Activated T-helper 1 cell treated with anti-CD3 and anti-CD28 coated beads, Interleukin-12 subunit alpha, Interleukin-12 subunit beta, Interleukin-2, Interleukin-4 antibody, amounts not matched to agents 30 ng/mL and 10 ng/mL and 1 ng/mL, durations not matched to agents 14 hours and 24 hours and 36 hours (primary cell): ENCODE measurements at regions not wholly inside any gene's neighbourhood (a gene's known extent, or its start where the extent isn't known, plus 50 kb on each side); places are given as distances from the start of the nearest gene placed in this dataset.

Experiments used
- DNase-seq: peaks from one replicate; pipeline ENCODE4 v3.0.0; 2021; ENCODE audit warnings: low spot score
- H3K27ac Mint-ChIP-seq: one replicate; pipeline ENCODE4 v1.8.0; 2021; ENCODE audit warnings: mild to moderate bottlenecking, mixed read lengths
- H3K27me3 Mint-ChIP-seq: one replicate; pipeline ENCODE4 v1.8.0; 2022; ENCODE audit warnings: mild to moderate bottlenecking, moderate library complexity, mixed read lengths; ENCODE audit not compliant: insufficient read depth
- H3K36me3 Mint-ChIP-seq: one replicate; pipeline ENCODE4 v1.8.0; 2021; ENCODE audit warnings: low read depth, mixed read lengths
- H3K4me1 Mint-ChIP-seq: one replicate; pipeline ENCODE4 v1.8.0; 2021; ENCODE audit warnings: low read depth, mixed read lengths
- H3K4me3 Mint-ChIP-seq: one replicate; pipeline ENCODE4 v1.8.0; 2021; ENCODE audit warnings: mild to moderate bottlenecking, moderate library complexity, mixed read lengths
- H3K9me3 Mint-ChIP-seq: one replicate; pipeline ENCODE4 v1.8.0; 2021; ENCODE audit warnings: mixed read lengths
- intact Hi-C: fragments of 100-400 bp; cut with micrococcal nuclease; formaldehyde crosslinking; loops from one replicate; pipeline ENCODE4 v1.15.1; 2024

- H3K27me3 Mint-ChIP-seq = no peaks in the 10 kb centered on the region
- no peak for DNase-seq
- no peaks in the 10 kb centered on the region for H3K4me1 Mint-ChIP-seq
- H3K9me3 Mint-ChIP-seq = no peaks in the 10 kb centered on the region
- H3K27ac Mint-ChIP-seq = no peak overlapping the region
- intact Hi-C loops = no loop called here
- H3K4me3 Mint-ChIP-seq = no peak overlapping the region
- no peaks in the 10 kb centered on the region for H3K36me3 Mint-ChIP-seq
These were observed 967.1 kb downstream of the BRD1 start for GRCh38 chr22:48860557-48860956.

GRCh38 chr22:48858856-48859255, 968.8 kb downstream of the BRD1 start:
- Mint-ChIP-seq H3K27ac (no peak overlapping the region), H3K9me3 (no peaks in the 10 kb centered on the region), H3K4me1 (no peaks in the 10 kb centered on the region), H3K4me3 (no peak overlapping the region), H3K27me3 (no peaks in the 10 kb centered on the region), H3K36me3 (no peaks in the 10 kb centered on the region)
- DNase-seq = no peak
- intact Hi-C loops = no loop called here

- intact Hi-C loops = no loop called here
- no peaks in the 10 kb centered on the region for H3K9me3 Mint-ChIP-seq
- no peak for DNase-seq
These were observed 969.6 kb downstream of the BRD1 start for GRCh38 chr22:48858121-48858520.

DNA sequence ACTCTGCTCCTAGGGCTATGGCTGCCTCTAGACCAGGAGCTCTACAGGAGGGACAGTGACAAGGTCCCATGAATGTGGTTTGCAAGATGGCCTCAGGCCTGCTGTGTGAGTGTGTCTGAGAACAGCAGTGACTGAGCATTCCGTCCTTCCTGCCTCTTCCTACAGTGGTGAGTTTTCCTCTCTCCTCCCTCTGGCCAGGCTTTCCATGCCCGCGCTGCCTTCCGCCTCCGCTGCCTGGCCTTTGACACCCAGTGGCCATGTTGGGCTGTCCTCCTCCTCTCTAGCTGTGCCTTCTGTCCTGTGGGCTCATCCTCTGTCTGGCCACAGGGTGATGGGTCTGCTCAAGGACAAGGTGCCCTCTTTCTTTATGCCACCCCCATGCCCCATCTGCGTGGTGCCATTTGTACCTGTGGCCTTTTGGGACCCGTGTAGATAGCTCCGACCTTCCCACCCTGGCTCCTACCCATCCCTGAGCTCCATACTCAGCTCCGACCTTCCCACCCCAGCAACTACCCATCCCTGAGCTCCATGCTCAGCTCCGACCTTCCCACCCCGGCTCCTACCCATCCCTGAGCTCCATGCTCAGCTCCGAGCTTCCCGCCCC, 970.4 kb downstream of the BRD1 start:
- H3K27me3 Mint-ChIP-seq = no peaks in the 10 kb centered on the region

More at GRCh38 chr22:48858121-48858520, 969.6 kb downstream of the BRD1 start:
- H3K27ac Mint-ChIP-seq = no peak overlapping the region
- H3K36me3 Mint-ChIP-seq = no peaks in the 10 kb centered on the region
- H3K4me3 Mint-ChIP-seq = no peak overlapping the region
- H3K27me3 Mint-ChIP-seq = no peaks in the 10 kb centered on the region
- no peaks in the 10 kb centered on the region for H3K4me1 Mint-ChIP-seq

GRCh38 chr22:48856308-48856615, 971.4 kb downstream of the BRD1 start:
- H3K9me3 Mint-ChIP-seq = no peaks in the 10 kb centered on the region
- intact Hi-C loops = no loop called here
- no peaks in the 10 kb centered on the region for H3K4me1 Mint-ChIP-seq
- no peak for DNase-seq
- H3K4me3 Mint-ChIP-seq = no peak overlapping the region
- H3K27ac Mint-ChIP-seq = no peak overlapping the region
- no peaks in the 10 kb centered on the region for H3K36me3 Mint-ChIP-seq
- no peaks in the 10 kb centered on the region for H3K27me3 Mint-ChIP-seq

More for the DNA sequence above, 970.4 kb downstream of the BRD1 start:
- H3K9me3 Mint-ChIP-seq = no peaks in the 10 kb centered on the region
- H3K27ac Mint-ChIP-seq = no peak overlapping the region
- intact Hi-C loops = no loop called here
- H3K36me3 Mint-ChIP-seq = no peaks in the 10 kb centered on the region
- H3K4me1 Mint-ChIP-seq = no peaks in the 10 kb centered on the region
- no peak overlapping the region for H3K4me3 Mint-ChIP-seq
- DNase-seq = no peak

GRCh38 chr22:48855593-48856307, 971.9 kb downstream of the BRD1 start:
- intact Hi-C loops = no loop called here
- no peaks in the 10 kb centered on the region for H3K36me3 Mint-ChIP-seq

DNA sequence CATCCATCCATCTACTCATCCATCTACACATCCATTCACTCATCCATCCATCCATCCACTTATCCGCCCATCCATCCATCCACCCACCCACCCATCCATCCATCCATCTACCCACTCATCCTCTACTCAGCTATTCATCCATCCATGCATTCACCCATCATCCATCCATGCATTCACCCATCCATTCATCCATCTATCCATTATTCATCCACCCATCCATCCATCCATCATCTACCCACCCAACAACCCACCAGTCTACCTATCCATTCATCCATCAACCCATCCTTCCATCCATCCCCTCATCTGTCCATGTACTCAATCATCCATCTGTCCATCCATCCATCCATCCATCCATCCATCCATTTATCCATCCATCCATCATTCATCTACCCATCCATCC, 972.7 kb downstream of the BRD1 start:
- no peak for DNase-seq
- H3K9me3 Mint-ChIP-seq = no peaks in the 10 kb centered on the region
- no peaks in the 10 kb centered on the region for H3K36me3 Mint-ChIP-seq
- no peak overlapping the region for H3K4me3 Mint-ChIP-seq
- H3K4me1 Mint-ChIP-seq = no peaks in the 10 kb centered on the region
- intact Hi-C loops = no loop called here
- H3K27me3 Mint-ChIP-seq = no peaks in the 10 kb centered on the region
- no peak overlapping the region for H3K27ac Mint-ChIP-seq

More at GRCh38 chr22:48855593-48856307, 971.9 kb downstream of the BRD1 start:
- Mint-ChIP-seq H3K4me1 (no peaks in the 10 kb centered on the region), H3K9me3 (no peaks in the 10 kb centered on the region), H3K4me3 (no peak overlapping the region), H3K27ac (no peak overlapping the region), H3K27me3 (no peaks in the 10 kb centered on the region)
- no peak for DNase-seq

- H3K9me3 Mint-ChIP-seq = no peaks in the 10 kb centered on the region
- no peaks in the 10 kb centered on the region for H3K36me3 Mint-ChIP-seq
- H3K27me3 Mint-ChIP-seq = no peaks in the 10 kb centered on the region
- no peak for DNase-seq
- intact Hi-C loops = no loop called here
- no peak overlapping the region for H3K27ac Mint-ChIP-seq
- H3K4me1 Mint-ChIP-seq = no peaks in the 10 kb centered on the region
- no peak overlapping the region for H3K4me3 Mint-ChIP-seq
These were observed 973.9 kb downstream of the BRD1 start for GRCh38 chr22:48853627-48854240.

DNA sequence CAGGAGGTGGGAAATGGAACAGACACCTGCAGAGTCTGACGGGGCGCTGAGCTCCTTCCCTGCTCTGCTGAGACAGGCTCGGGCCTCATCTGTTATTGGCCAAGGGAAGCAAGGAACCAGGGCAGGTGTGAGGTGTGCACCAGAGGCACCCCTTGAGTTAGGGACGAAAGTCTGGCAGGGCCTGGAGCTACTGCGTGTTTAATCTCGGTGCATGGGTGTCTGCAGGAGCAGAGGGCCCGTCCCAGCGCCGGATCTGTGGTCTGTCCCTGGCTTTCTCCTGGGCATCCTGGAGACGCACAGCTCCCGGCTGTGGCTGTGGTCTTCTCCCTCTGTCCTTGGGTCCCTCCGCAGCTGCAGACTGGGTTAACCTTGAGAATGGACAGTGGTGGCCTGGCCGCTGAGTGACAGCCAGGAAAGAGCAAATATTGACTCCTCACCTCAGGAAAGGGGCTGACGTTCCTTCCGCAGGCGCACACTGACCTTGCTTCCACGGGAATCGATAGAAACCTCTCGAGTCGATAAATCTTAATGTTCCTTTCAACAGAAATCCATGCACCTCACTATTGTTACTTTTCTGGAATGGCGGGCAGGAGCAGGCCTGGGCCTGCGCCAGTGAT, 975.6 kb downstream of the BRD1 start:
- H3K27me3 Mint-ChIP-seq = no peaks in the 10 kb centered on the region

DNA sequence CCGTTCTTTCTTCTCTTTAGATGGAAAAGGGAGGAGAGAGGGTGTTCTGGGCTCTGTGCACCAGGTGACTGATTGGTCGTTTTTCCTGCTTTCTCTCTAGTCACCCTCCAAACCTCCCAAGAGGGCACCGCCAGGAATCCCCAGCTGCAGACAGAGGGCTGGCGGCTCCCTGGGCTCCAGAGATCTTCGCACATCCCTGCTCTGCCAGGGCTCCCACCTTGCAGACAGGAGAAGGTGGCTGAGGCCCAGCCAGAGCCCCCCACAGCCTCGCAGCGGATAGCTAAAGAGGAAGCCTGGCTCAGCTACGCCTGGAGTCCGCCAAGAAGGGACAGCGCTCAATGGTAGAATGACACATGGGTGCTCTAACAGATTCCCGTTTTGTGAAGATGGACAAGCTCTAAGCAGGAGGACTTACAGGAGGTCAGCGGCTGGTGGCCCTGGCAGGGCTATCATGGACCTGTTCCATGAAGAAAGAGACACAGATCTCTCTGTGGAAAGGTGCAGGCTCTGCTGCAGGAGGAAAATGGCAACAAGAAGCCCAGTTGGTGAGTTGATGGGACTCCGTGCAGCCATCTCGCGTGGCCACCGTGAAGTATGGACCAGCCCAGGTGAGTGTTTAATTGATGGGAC, 976.9 kb downstream of the BRD1 start:
- Mint-ChIP-seq H3K4me1 (no peaks in the 10 kb centered on the region), H3K9me3 (no peaks in the 10 kb centered on the region), H3K27ac (no peak overlapping the region), H3K4me3 (no peak overlapping the region), H3K27me3 (no peaks in the 10 kb centered on the region), H3K36me3 (no peaks in the 10 kb centered on the region)
- DNase-seq = no peak
- intact Hi-C loops = no loop called here

More for the DNA sequence above, 975.6 kb downstream of the BRD1 start:
- no peaks in the 10 kb centered on the region for H3K9me3 Mint-ChIP-seq
- no peak overlapping the region for H3K4me3 Mint-ChIP-seq
- no peaks in the 10 kb centered on the region for H3K4me1 Mint-ChIP-seq
- DNase-seq = no peak
- no peaks in the 10 kb centered on the region for H3K36me3 Mint-ChIP-seq
- intact Hi-C loops = no loop called here
- H3K27ac Mint-ChIP-seq = no peak overlapping the region

- intact Hi-C loops = no loop called here
- Mint-ChIP-seq H3K27me3 (no peaks in the 10 kb centered on the region), H3K36me3 (no peaks in the 10 kb centered on the region), H3K4me3 (no peak overlapping the region), H3K9me3 (no peaks in the 10 kb centered on the region), H3K27ac (no peak overlapping the region), H3K4me1 (no peaks in the 10 kb centered on the region)
- DNase-seq = no peak
These were observed 977.6 kb downstream of the BRD1 start for GRCh38 chr22:48849963-48850657.

DNA sequence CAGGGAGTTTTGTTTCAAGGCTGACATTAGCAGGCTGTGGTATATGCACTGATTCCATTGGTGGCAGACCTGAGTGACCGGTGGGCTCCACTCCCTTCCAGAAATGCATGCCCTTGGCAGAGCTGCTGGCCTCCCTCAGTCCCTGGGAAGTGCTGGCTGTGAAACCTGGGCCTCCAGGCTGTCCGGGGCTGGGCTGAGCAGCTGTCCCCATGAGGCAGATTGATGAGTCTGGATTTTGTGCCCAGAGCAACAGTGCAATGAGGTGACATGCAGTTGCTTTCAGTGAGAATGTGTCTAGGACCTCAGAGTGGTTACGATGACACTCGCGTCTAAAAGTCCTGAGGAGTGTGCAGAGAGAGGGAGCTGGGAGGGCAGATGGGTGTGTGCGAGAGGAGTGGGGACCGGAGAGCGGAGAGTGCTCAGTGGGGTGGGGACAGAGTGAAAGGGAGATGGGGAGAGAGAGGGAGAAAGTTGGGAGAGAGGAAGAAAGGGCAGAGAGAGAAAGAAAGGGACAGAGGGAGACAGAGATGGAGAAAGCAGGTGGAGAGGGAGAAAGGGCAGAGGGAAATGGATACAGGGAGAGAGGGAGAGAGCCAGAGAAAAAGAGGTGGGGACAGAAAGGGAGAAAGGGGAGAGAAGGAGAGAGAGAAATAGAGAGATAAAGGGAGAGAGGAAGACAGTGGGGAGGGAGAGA, 978.3 kb downstream of the BRD1 start:
- no peak for DNase-seq
- no peaks in the 10 kb centered on the region for H3K9me3 Mint-ChIP-seq

More for the DNA sequence above, 978.3 kb downstream of the BRD1 start:
- H3K27me3 Mint-ChIP-seq = no peaks in the 10 kb centered on the region
- no peaks in the 10 kb centered on the region for H3K4me1 Mint-ChIP-seq
- intact Hi-C loops = no loop called here
- H3K27ac Mint-ChIP-seq = no peak overlapping the region
- no peaks in the 10 kb centered on the region for H3K36me3 Mint-ChIP-seq
- no peak overlapping the region for H3K4me3 Mint-ChIP-seq
